ENCODE measurements at regions not wholly inside any gene's neighbourhood (a gene's known extent, or its start where the extent isn't known, plus 50 kb on each side); places are given as distances from the start of the nearest gene placed in this dataset.

DNA sequence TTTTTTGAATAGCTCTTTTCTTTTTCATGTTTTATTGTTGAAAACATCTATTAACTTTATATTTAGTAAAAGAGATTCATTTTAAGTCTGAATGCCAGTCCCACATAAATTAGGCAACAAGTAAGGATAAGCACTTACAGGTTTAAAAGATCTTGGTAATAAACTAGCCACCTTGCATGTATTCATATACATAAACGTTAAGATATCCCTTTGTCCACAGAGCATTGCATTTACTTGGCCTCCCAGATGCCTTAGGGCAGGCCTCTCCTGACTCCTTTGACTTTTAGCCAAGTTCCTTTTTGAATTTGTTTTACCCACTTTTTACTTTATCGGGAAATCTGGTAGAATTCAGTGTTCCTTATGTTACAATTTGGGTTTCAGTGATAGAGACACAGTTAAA is 331.7 kb downstream of the ETNK1 start:
- no peaks in the 10 kb centered on the region for H3K79me2 ChIP-seq (ENCODE audit: control insufficient read depth, insufficient read depth, low read length)
- no peak for ATAC-seq (ENCODE audit: low read depth)
- H3K27me3 ChIP-seq (replicated peaks in 1 of 4; ENCODE audit: control extremely low read depth in 1 of 4, control insufficient read depth in 3 of 4, insufficient read depth in 4 of 4, low read length in 3 of 4) = no peaks in the 10 kb centered on the region
- 89% methylated on average over 1 of the region's 2 CpGs for WGBS (ENCODE audit: insufficient coverage)
- no peak overlapping the region for H3K4me2 ChIP-seq (replicated peaks; ENCODE audit: low read depth, low read length, poor library complexity, severe bottlenecking)
- POLR2A ChIA-PET = no interaction called here
- no peaks in the 10 kb centered on the region for H3K4me1 Mint-ChIP-seq
- no peak overlapping the region for H3K4me3 ChIP-seq (ENCODE audit: control extremely low read depth in 1 of 5, extremely low read depth in 1 of 5, insufficient read depth in 1 of 5, low read depth in 2 of 5, low read length in 4 of 5)
- H3K9ac ChIP-seq (ENCODE audit: low read length) = no peak overlapping the region
- TF ChIP-seq EZH2 (IDR thresholded peaks at IDR 0.05; ENCODE audit: borderline replicate concordance, insufficient read depth, low read depth, low read length, poor library complexity, severe bottlenecking) = no peak
- TF ChIP-seq, protein P1, sequence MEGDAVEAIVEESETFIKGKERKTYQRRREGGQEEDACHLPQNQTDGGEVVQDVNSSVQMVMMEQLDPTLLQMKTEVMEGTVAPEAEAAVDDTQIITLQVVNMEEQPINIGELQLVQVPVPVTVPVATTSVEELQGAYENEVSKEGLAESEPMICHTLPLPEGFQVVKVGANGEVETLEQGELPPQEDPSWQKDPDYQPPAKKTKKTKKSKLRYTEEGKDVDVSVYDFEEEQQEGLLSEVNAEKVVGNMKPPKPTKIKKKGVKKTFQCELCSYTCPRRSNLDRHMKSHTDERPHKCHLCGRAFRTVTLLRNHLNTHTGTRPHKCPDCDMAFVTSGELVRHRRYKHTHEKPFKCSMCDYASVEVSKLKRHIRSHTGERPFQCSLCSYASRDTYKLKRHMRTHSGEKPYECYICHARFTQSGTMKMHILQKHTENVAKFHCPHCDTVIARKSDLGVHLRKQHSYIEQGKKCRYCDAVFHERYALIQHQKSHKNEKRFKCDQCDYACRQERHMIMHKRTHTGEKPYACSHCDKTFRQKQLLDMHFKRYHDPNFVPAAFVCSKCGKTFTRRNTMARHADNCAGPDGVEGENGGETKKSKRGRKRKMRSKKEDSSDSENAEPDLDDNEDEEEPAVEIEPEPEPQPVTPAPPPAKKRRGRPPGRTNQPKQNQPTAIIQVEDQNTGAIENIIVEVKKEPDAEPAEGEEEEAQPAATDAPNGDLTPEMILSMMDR (IDR thresholded peaks at IDR 0.05) = no peak
- no peak for DNase-seq
- H3K9me3 ChIP-seq (ENCODE audit: control extremely low read depth in 1 of 3, control insufficient read depth in 2 of 3, insufficient read depth in 1 of 3, low read length in 2 of 3) = peaks cover 0 to 13% (median 0%) of the 10 kb centered on the region in 3 donors
- no peaks in the 10 kb centered on the region for H3K9me3 Mint-ChIP-seq (ENCODE audit: insufficient read depth)
- no peaks in the 10 kb centered on the region for H3K27me3 Mint-ChIP-seq
- no peak overlapping the region for H3K4me3 Mint-ChIP-seq
- CTCF ChIA-PET = no interaction called here
- H3K36me3 ChIP-seq (replicated peaks in 1 of 2; ENCODE audit: control extremely low read depth in 1 of 2, control insufficient read depth in 1 of 2, extremely low read depth in 1 of 2, insufficient read depth in 2 of 2, low read length in 1 of 2) = no peaks in the 10 kb centered on the region
- intact Hi-C loops (cut with micrococcal nuclease) = no loop called here
- H3K4me1 ChIP-seq (ENCODE audit: control insufficient read depth in 2 of 2, insufficient read depth in 2 of 2, low read length in 2 of 2) = no peaks in the 10 kb centered on the region
- no peaks in the 10 kb centered on the region for H4K20me1 ChIP-seq (ENCODE audit: control insufficient read depth, insufficient read depth, low read length, poor library complexity, severe bottlenecking)
- no peak overlapping the region for H2AFZ ChIP-seq (ENCODE audit: insufficient read depth, low read depth, low read length, poor library complexity, severe bottlenecking)
- no peak overlapping the region for H3K27ac ChIP-seq (ENCODE audit: low read length in 2 of 2)
- H3K27ac Mint-ChIP-seq = no peak overlapping the region

DNA sequence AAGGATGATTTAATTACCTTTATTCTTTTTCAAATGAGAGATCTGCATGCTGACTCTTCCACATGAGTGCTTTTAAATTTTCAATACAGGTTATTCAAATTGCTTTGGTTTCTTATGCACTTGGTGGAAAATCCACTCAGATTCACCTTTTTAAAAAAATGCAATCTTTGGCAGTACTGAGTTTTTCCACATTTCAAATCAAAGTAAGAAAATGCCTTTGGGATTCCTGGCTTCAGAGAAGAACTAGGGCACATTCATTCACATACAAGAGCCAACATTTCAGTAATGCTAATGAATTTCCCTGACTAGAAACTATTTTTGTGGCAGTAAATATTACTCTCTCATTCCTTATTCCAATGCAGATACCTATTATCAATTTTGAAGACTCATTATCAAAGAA is 342.2 kb downstream of the ETNK1 start:
- H3K4me3 ChIP-seq (ENCODE audit: control extremely low read depth in 1 of 5, extremely low read depth in 1 of 5, insufficient read depth in 1 of 5, low read depth in 2 of 5, low read length in 4 of 5) = no peak overlapping the region
- Mint-ChIP-seq H3K9me3 (ENCODE audit: insufficient read depth) (no peaks in the 10 kb centered on the region), H3K4me3 (no peak overlapping the region), H3K4me1 (no peaks in the 10 kb centered on the region), H3K27me3 (peaks cover 7% of the 10 kb centered on the region), H3K27ac (no peak overlapping the region)
- ATAC-seq (ENCODE audit: low read depth) (no peak), DNase-seq (no peak)
- H3K4me1 ChIP-seq (ENCODE audit: control insufficient read depth in 2 of 2, insufficient read depth in 2 of 2, low read length in 2 of 2) = no peaks in the 10 kb centered on the region
- H3K36me3 ChIP-seq (replicated peaks in 1 of 2; ENCODE audit: control extremely low read depth in 1 of 2, control insufficient read depth in 1 of 2, extremely low read depth in 1 of 2, insufficient read depth in 2 of 2, low read length in 1 of 2) = no peaks in the 10 kb centered on the region
- H3K27ac ChIP-seq (ENCODE audit: low read length in 2 of 2) = no peak overlapping the region
- H3K9ac ChIP-seq (ENCODE audit: low read length) = no peak overlapping the region
- H3K27me3 ChIP-seq (replicated peaks in 1 of 4; ENCODE audit: control extremely low read depth in 1 of 4, control insufficient read depth in 3 of 4, insufficient read depth in 4 of 4, low read length in 3 of 4) = no peaks in the 10 kb centered on the region
- intact Hi-C loops (cut with micrococcal nuclease) = no loop called here
- H3K9me3 ChIP-seq (ENCODE audit: control extremely low read depth in 1 of 3, control insufficient read depth in 2 of 3, insufficient read depth in 1 of 3, low read length in 2 of 3) = no peaks in the 10 kb centered on the region
- no peaks in the 10 kb centered on the region for H3K79me2 ChIP-seq (ENCODE audit: control insufficient read depth, insufficient read depth, low read length)
- ChIA-PET CTCF (no interaction called here), POLR2A (no interaction called here)
- no peak for TF ChIP-seq EZH2 (IDR thresholded peaks at IDR 0.05; ENCODE audit: borderline replicate concordance, insufficient read depth, low read depth, low read length, poor library complexity, severe bottlenecking)
- TF ChIP-seq, protein P1 (IDR thresholded peaks at IDR 0.05) = no peak
- H2AFZ ChIP-seq (ENCODE audit: insufficient read depth, low read depth, low read length, poor library complexity, severe bottlenecking) = no peak overlapping the region
- no peaks in the 10 kb centered on the region for H4K20me1 ChIP-seq (ENCODE audit: control insufficient read depth, insufficient read depth, low read length, poor library complexity, severe bottlenecking)
- H3K4me2 ChIP-seq (replicated peaks; ENCODE audit: low read depth, low read length, poor library complexity, severe bottlenecking) = no peak overlapping the region

Measured in B cell (primary cell).